ENCODE measurements at regions not wholly inside any gene's neighbourhood (a gene's known extent, or its start where the extent isn't known, plus 50 kb on each side); places are given as distances from the start of the nearest gene placed in this dataset.

- no peak for TF ChIP-seq CTCF (conservative IDR thresholded peaks at IDR 0.05; ENCODE audit: control insufficient read depth, insufficient read depth, low read depth, low read length)
- no peak overlapping the region for H3K4me3 ChIP-seq (ENCODE audit: control insufficient read depth, low read depth, low read length)
- DNase-seq (ENCODE audit: low read depth) = no peak
These were observed 165.3 kb upstream of the FBXL7 start for GRCh38 chr5:15334551-15335266.

GRCh38 chr5:15333091-15333490 lies 166.9 kb upstream of the FBXL7 start:
- TF ChIP-seq CTCF (conservative IDR thresholded peaks at IDR 0.05; ENCODE audit: control insufficient read depth, insufficient read depth, low read depth, low read length) = no peak
- DNase-seq (ENCODE audit: low read depth) = no peak
- no peak overlapping the region for H3K4me3 ChIP-seq (ENCODE audit: control insufficient read depth, low read depth, low read length)

- TF ChIP-seq CTCF (conservative IDR thresholded peaks at IDR 0.05; ENCODE audit: control insufficient read depth, insufficient read depth, low read depth, low read length) = no peak
- H3K4me3 ChIP-seq (ENCODE audit: control insufficient read depth, low read depth, low read length) = no peak overlapping the region
- DNase-seq (ENCODE audit: low read depth) = no peak
These were observed 173.0 kb upstream of the FBXL7 start for GRCh38 chr5:15326932-15327331.

- no peak for TF ChIP-seq CTCF (conservative IDR thresholded peaks at IDR 0.05; ENCODE audit: control insufficient read depth, insufficient read depth, low read depth, low read length)
- no peak overlapping the region for H3K4me3 ChIP-seq (ENCODE audit: control insufficient read depth, low read depth, low read length)
- DNase-seq (ENCODE audit: low read depth) = no peak
These were observed 173.5 kb upstream of the FBXL7 start for GRCh38 chr5:15326471-15326870.

- DNase-seq (ENCODE audit: low read depth) = no peak
- no peak for TF ChIP-seq CTCF (conservative IDR thresholded peaks at IDR 0.05; ENCODE audit: control insufficient read depth, insufficient read depth, low read depth, low read length)
These were observed 177.6 kb upstream of the FBXL7 start for GRCh38 chr5:15322421-15322820.

GRCh38 chr5:15321776-15322175 lies 178.2 kb upstream of the FBXL7 start:
- DNase-seq (ENCODE audit: low read depth) = no peak
- no peak for TF ChIP-seq CTCF (conservative IDR thresholded peaks at IDR 0.05; ENCODE audit: control insufficient read depth, insufficient read depth, low read depth, low read length)
- H3K4me3 ChIP-seq (ENCODE audit: control insufficient read depth, low read depth, low read length) = no peak overlapping the region

More at GRCh38 chr5:15322421-15322820, 177.6 kb upstream of the FBXL7 start:
- no peak overlapping the region for H3K4me3 ChIP-seq (ENCODE audit: control insufficient read depth, low read depth, low read length)

Data from fibroblast of mammary gland (primary cell).